ENCODE measurements at regions not wholly inside any gene's neighbourhood (a gene's known extent, or its start where the extent isn't known, plus 50 kb on each side); places are given as distances from the start of the nearest gene placed in this dataset.

DNA sequence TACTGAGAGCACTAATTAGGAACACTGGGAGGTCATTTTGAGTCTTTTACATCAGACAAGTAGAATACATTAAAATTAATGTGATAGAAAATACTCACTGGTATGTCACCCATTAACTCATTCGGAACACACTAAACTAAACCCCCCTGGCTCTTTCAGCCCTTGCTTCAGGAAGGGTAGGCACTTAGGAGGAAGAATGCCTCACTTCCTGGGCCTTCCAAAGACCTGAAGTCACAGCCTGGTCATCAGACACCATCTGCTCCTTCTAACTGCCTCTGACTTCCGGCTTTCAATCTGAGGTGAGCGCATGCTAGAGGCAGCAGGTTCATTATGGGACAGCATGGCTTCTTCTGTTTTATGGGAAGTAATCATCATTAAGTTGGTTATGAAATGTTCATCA is 451.4 kb downstream of the PID1 start:
- DNase-seq (ENCODE audit: low read depth, low spot score): no peak
- CTCF ChIA-PET: no interaction called here
- POLR2A ChIA-PET: no interaction called here
- no peak for TF ChIP-seq CTCF (IDR thresholded peaks at IDR 0.05; ENCODE audit: low read depth, low read length)
- peaks cover 9% of the 10 kb centered on the region; the same call in 1 of the 2 replicates for H3K9me3 ChIP-seq (ENCODE audit: control insufficient read depth, insufficient read depth, low read length)
- H3K27ac ChIP-seq (ENCODE audit: low read depth, low read length): no peak overlapping the region
- no peak overlapping the region for H3K4me3 ChIP-seq (ENCODE audit: low read depth, low read length)
- no peaks in the 10 kb centered on the region for H3K27me3 ChIP-seq (ENCODE audit: control insufficient read depth, insufficient read depth, low read length)

- H3K4me3 ChIP-seq (ENCODE audit: low read depth, low read length): no peak overlapping the region
- no peak for TF ChIP-seq CTCF (IDR thresholded peaks at IDR 0.05; ENCODE audit: low read depth, low read length)
- no peaks in the 10 kb centered on the region for H3K27me3 ChIP-seq (ENCODE audit: control insufficient read depth, insufficient read depth, low read length)
- no peaks in the 10 kb centered on the region for H3K9me3 ChIP-seq (ENCODE audit: control insufficient read depth, insufficient read depth, low read length)
- CTCF ChIA-PET: interaction anchor here (0.6 kb wide), 1 partner anchor 754 kb away, joined by 3 read pairs; no protein-coding TSS in a partner anchor
- POLR2A ChIA-PET: no interaction called here
- H3K27ac ChIP-seq (ENCODE audit: low read depth, low read length): no peak overlapping the region
- no peak for DNase-seq (ENCODE audit: low read depth, low spot score)
These were observed 468.7 kb downstream of the PID1 start for GRCh38 chr2:228802181-228803071.

DNA sequence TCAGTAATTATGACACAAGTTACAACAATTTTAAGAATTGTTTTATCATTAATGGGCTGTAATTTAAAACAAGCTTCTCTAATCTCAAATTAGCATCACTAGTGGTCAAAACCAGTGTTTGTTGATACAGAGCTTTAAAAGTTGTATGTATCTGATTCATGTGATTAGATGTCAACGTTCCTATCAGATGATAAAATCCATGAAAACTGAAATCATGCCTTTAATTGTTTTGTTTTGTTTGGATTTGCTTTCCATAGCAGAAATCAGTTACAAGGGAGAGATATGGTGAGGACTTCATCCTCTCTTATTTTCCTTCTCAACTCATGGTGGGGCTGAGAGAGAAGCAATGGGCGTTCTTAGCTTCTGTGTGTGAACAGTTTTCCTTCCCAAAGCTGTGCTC is 469.6 kb downstream of the PID1 start:
- ChIA-PET POLR2A (no interaction called here), CTCF (interaction anchor here (0.6 kb wide), 1 partner anchor 754 kb away, joined by 3 read pairs; no protein-coding TSS in a partner anchor)
- Histone ChIP-seq H3K4me3 (ENCODE audit: low read depth, low read length) (no peak overlapping the region), H3K27me3 (ENCODE audit: control insufficient read depth, insufficient read depth, low read length) (no peaks in the 10 kb centered on the region), H3K9me3 (ENCODE audit: control insufficient read depth, insufficient read depth, low read length) (no peaks in the 10 kb centered on the region), H3K27ac (ENCODE audit: low read depth, low read length) (no peak overlapping the region)
- TF ChIP-seq CTCF (IDR thresholded peaks at IDR 0.05; ENCODE audit: low read depth, low read length): no peak
- no peak for DNase-seq (ENCODE audit: low read depth, low spot score)

DNA sequence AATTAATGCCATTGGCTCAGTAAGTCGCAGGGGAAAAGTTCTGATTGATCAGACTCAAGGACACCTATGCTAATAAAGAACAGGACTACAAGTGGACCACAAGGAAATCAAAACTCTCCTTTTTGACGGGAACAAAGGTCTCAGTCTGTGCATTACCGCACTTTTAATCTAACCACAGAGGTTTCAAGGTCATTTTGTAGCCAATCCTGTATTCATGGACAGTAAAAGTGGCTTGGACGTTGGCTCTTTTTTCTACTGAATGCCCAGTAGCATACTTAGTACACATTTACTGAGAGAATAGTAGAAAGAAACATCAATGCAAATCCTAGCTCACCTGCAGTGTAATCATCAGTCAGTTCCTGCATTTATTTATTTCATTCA is 471.9 kb downstream of the PID1 start:
- ChIA-PET POLR2A (no interaction called here), CTCF (no interaction called here)
- H3K27ac ChIP-seq (ENCODE audit: low read depth, low read length): no peak overlapping the region
- DNase-seq (ENCODE audit: low read depth, low spot score): no peak
- no peak overlapping the region for H3K4me3 ChIP-seq (ENCODE audit: low read depth, low read length)
- no peak for TF ChIP-seq CTCF (IDR thresholded peaks at IDR 0.05; ENCODE audit: low read depth, low read length)
- no peaks in the 10 kb centered on the region for H3K9me3 ChIP-seq (ENCODE audit: control insufficient read depth, insufficient read depth, low read length)
- no peaks in the 10 kb centered on the region for H3K27me3 ChIP-seq (ENCODE audit: control insufficient read depth, insufficient read depth, low read length)

DNA sequence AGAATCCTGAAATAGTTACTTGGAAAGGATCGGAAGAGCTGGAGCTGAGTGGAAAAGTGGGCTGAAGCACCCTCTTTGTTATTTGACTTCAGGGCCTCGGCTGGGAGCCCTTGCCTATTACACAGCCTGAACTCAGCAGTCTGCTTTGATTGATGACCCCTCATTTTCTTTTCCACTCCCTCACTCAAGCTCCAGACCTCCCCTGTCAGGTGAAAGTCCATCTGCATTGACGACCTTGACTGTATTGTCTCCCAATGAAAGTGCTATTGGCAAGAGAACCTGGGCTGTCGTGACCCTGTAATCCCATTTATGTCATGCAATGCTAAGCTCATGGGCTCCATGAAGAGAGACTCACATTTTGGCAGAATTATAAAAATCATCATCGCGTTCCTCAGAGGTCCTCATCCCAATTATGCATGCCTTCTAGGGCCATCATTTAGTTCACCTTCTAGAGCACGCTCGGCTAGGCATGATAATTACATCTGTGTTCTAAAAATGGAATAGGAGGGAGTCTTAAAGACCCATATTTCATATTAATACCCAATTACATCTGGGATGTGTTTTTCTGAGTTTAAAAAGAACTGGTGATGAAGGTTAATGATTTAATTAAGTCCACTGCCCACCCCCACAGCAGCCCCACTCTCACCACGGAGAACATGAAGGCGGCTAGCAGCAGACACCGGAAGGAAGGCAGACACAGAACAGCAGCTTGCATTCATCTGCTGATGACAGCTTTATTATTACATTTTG is 472.5 kb downstream of the PID1 start:
- no peak overlapping the region for H3K27ac ChIP-seq (ENCODE audit: low read depth, low read length)
- CTCF ChIA-PET: no interaction called here
- no peak for TF ChIP-seq CTCF (IDR thresholded peaks at IDR 0.05; ENCODE audit: low read depth, low read length)
- POLR2A ChIA-PET: no interaction called here
- H3K9me3 ChIP-seq (ENCODE audit: control insufficient read depth, insufficient read depth, low read length): no peaks in the 10 kb centered on the region
- DNase-seq (ENCODE audit: low read depth, low spot score): no peak
- no peak overlapping the region for H3K4me3 ChIP-seq (ENCODE audit: low read depth, low read length)
- no peaks in the 10 kb centered on the region for H3K27me3 ChIP-seq (ENCODE audit: control insufficient read depth, insufficient read depth, low read length)

All from AG04450 (cell line).